Amygdala (tissue), 56 donors: ENCODE measurements at regions not wholly inside any gene's neighbourhood (a gene's known extent, or its start where the extent isn't known, plus 50 kb on each side); places are given as distances from the start of the nearest gene placed in this dataset.

Source experiments
- DNase-seq, 56 donors: peaks; one replicate each; lab custom pipeline; 2025; lab: John Stamatoyannopoulos, UW

- no peak for DNase-seq
Observed at GRCh38 chr2:128368437-128369107, 49.9 kb upstream of the HS6ST1 start.

GRCh38 chr2:128369108-128369555 is 50.5 kb upstream of the HS6ST1 start:
- DNase-seq: no peak

- DNase-seq: no peak
Observed at GRCh38 chr2:128369602-128370467, 51.2 kb upstream of the HS6ST1 start.

- DNase-seq: no peak
Observed at GRCh38 chr2:128370468-128371247, 52.0 kb upstream of the HS6ST1 start.

GRCh38 chr2:128371248-128371630 is 52.6 kb upstream of the HS6ST1 start:
- DNase-seq: no peak

- no peak for DNase-seq
Observed at GRCh38 chr2:128371648-128372345, 53.1 kb upstream of the HS6ST1 start.

- DNase-seq: no peak
Observed at GRCh38 chr2:128372621-128373341, 54.1 kb upstream of the HS6ST1 start.

- DNase-seq: no peak
Observed at GRCh38 chr2:128373451-128374000, 54.9 kb upstream of the HS6ST1 start.

- DNase-seq: no peak
Observed at GRCh38 chr2:128374001-128374710, 55.5 kb upstream of the HS6ST1 start.

GRCh38 chr2:128374711-128375413 is 56.2 kb upstream of the HS6ST1 start:
- peak in 1 of 56 donors; percentile 12 for DNase-seq

- no peak for DNase-seq
Observed at GRCh38 chr2:128375454-128375853, 56.8 kb upstream of the HS6ST1 start.

GRCh38 chr2:128376241-128377041 is 57.8 kb upstream of the HS6ST1 start:
- DNase-seq: no peak

- no peak for DNase-seq
Observed at GRCh38 chr2:128377071-128377910, 58.6 kb upstream of the HS6ST1 start.

- no peak for DNase-seq
Observed at GRCh38 chr2:128378231-128379020, 59.8 kb upstream of the HS6ST1 start.
